ENCODE measurements at regions not wholly inside any gene's neighbourhood (a gene's known extent, or its start where the extent isn't known, plus 50 kb on each side); places are given as distances from the start of the nearest gene placed in this dataset.
"Not testable (repeated sequence)": the region's sequence is repeated elsewhere in the genome, so short reads cannot be mapped to it uniquely, and the experiment has no call there.

- no peak overlapping the region for H3K4me3 ChIP-seq
- no peaks in the 10 kb centered on the region for H3K4me1 ChIP-seq
- no peaks in the 10 kb centered on the region for H3K9me3 ChIP-seq
- WGBS, 2 donors (ENCODE audit: low coverage in 1 of 2): 46% methylated on average over 1 of the region's 1 CpG; no CpG with 5 or more reads in 1 of the 2 donors
- H3K36me3 ChIP-seq: no peaks in the 10 kb centered on the region
- H3K27me3 ChIP-seq: no peaks in the 10 kb centered on the region
- H3K27ac ChIP-seq: no peak overlapping the region
- ATAC-seq: no peak
- TF ChIP-seq POLR2A (IDR thresholded peaks at IDR 0.05) (no peak), POLR2AphosphoS5 (IDR thresholded peaks at IDR 0.05) (no peak)
Observed at GRCh38 chr14:43297794-43298193, 1209.3 kb downstream of the FSCB start.

GRCh38 chr14:43296061-43296460 is 1211.0 kb downstream of the FSCB start:
- H3K27ac ChIP-seq, H3K9me3 ChIP-seq, H3K36me3 ChIP-seq, H3K27me3 ChIP-seq, ATAC-seq, H3K4me1 ChIP-seq, H3K4me3 ChIP-seq: not testable (repeated sequence)
- 95% methylated on average over 2 of the region's 4 CpGs; no CpG with 5 or more reads in 1 of the 2 donors for WGBS, 2 donors (ENCODE audit: low coverage in 1 of 2)

GRCh38 chr14:43285575-43285974 is 1221.5 kb downstream of the FSCB start:
- TF ChIP-seq POLR2A (IDR thresholded peaks at IDR 0.05): no peak
- TF ChIP-seq CTCF (IDR thresholded peaks at IDR 0.05): no peak
- no peak for TF ChIP-seq EP300 (IDR thresholded peaks at IDR 0.05)
- TF ChIP-seq POLR2AphosphoS5 (IDR thresholded peaks at IDR 0.05): no peak
- H3K4me1 ChIP-seq: no peaks in the 10 kb centered on the region
- no peak overlapping the region for H3K4me3 ChIP-seq
- ATAC-seq: no peak
- H3K9me3 ChIP-seq: no peaks in the 10 kb centered on the region
- no peak overlapping the region for H3K27ac ChIP-seq
- H3K27me3 ChIP-seq: no peaks in the 10 kb centered on the region
- no peaks in the 10 kb centered on the region for H3K36me3 ChIP-seq

- TF ChIP-seq POLR2AphosphoS5 (IDR thresholded peaks at IDR 0.05): no peak
- 57 to 70% methylated on average over 4 of the region's 4 CpGs for WGBS, 2 donors (ENCODE audit: low coverage in 1 of 2)
- no peak overlapping the region for H3K4me3 ChIP-seq
- no peaks in the 10 kb centered on the region for H3K9me3 ChIP-seq
- no peak for ATAC-seq
- H3K4me1 ChIP-seq: no peaks in the 10 kb centered on the region
- H3K36me3 ChIP-seq: no peaks in the 10 kb centered on the region
- H3K27me3 ChIP-seq: no peaks in the 10 kb centered on the region
- H3K27ac ChIP-seq: no peak overlapping the region
Observed at GRCh38 chr14:43260056-43260455, 1247.0 kb downstream of the FSCB start.

- Histone ChIP-seq H3K36me3 (no peaks in the 10 kb centered on the region), H3K27ac (no peak overlapping the region), H3K27me3 (no peaks in the 10 kb centered on the region), H3K9me3 (no peaks in the 10 kb centered on the region), H3K4me3 (no peak overlapping the region), H3K4me1 (no peaks in the 10 kb centered on the region)
- TF ChIP-seq POLR2A (IDR thresholded peaks at IDR 0.05) (no peak), EP300 (IDR thresholded peaks at IDR 0.05) (no peak), CTCF (IDR thresholded peaks at IDR 0.05) (no peak), POLR2AphosphoS5 (IDR thresholded peaks at IDR 0.05) (no peak)
- WGBS, 2 donors (ENCODE audit: low coverage in 1 of 2): 44 to 49% methylated on average over 2 of the region's 2 CpGs
- no peak for ATAC-seq
Observed at GRCh38 chr14:43258396-43258795, 1248.7 kb downstream of the FSCB start.

- not testable (repeated sequence) for H3K4me1 ChIP-seq
- 67 to 69% methylated on average over 1 to 3 of the region's 5 CpGs for WGBS, 2 donors (ENCODE audit: low coverage in 1 of 2)
Observed at GRCh38 chr14:43256996-43257395, 1250.1 kb downstream of the FSCB start.

GRCh38 chr14:43252866-43253265 is 1254.2 kb downstream of the FSCB start:
- Histone ChIP-seq H3K4me1 (no peaks in the 10 kb centered on the region), H3K9me3 (no peaks in the 10 kb centered on the region), H3K27me3 (no peaks in the 10 kb centered on the region), H3K27ac (no peak overlapping the region), H3K36me3 (no peaks in the 10 kb centered on the region), H3K4me3 (no peak overlapping the region)
- ATAC-seq: no peak
- TF ChIP-seq EP300 (IDR thresholded peaks at IDR 0.05) (no peak), POLR2A (IDR thresholded peaks at IDR 0.05) (no peak), CTCF (IDR thresholded peaks at IDR 0.05) (no peak), POLR2AphosphoS5 (IDR thresholded peaks at IDR 0.05) (no peak)
- 88 to 93% methylated on average over 6 of the region's 6 CpGs for WGBS, 2 donors (ENCODE audit: low coverage in 1 of 2)

More at GRCh38 chr14:43256996-43257395, 1250.1 kb downstream of the FSCB start:
- not testable (repeated sequence) for H3K4me3 ChIP-seq, H3K27ac ChIP-seq, ATAC-seq, H3K9me3 ChIP-seq, H3K27me3 ChIP-seq, H3K36me3 ChIP-seq

All from gastroesophageal sphincter (tissue), 4 donors.